GM12872 (cell line): ENCODE measurements at regions not wholly inside any gene's neighbourhood (a gene's known extent, or its start where the extent isn't known, plus 50 kb on each side); places are given as distances from the start of the nearest gene placed in this dataset.

Experiments
- TF ChIP-seq, protein P1 (sequence below): IDR thresholded peaks from 3 replicates; pipeline ENCODE4 v1.5.1; 2011; ENCODE audit warnings: low read depth, mild to moderate bottlenecking, low read length, moderate library complexity; ENCODE audit not compliant: insufficient read depth

DNA sequence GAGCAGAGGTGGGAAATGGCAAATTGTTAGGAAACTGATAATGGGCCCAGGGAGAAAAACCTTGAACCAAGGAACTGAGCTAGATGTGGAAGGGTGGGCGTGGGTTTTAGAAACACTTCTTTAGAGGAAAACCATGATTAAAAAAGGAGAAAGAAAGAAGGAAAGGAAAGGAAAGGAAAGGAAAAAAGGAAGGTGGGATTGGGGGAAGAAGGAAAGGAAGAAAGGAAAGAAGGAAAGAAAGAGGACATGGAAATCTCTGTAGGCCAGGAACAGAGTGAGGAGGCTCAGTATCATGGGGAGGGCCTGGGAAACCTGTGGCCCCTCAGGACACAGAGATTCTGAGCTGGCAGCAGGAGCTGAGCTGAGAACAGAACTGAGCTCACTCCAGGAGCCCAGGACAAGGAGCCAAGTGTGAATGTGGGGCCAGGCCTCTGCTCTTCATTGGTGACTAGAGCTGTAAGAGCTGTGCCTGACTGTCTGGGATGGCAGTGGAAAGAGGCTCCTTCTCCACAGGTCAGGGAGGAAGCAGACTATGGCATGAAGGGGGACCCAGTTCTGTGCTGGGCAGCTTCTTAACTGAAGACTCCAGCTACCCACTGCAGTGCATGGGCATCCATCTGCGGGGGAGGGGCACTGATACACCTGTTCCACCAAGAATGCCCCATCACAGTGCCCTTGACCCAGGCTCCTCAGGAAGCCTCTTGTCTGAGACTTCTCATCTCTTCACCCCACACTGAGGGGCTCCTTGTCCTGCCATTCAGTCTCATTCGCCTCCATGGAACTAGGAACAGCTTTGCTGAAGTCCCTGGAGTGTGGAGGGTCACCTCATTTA is 116.1 kb upstream of the BACH2 start:
- TF ChIP-seq, protein P1, sequence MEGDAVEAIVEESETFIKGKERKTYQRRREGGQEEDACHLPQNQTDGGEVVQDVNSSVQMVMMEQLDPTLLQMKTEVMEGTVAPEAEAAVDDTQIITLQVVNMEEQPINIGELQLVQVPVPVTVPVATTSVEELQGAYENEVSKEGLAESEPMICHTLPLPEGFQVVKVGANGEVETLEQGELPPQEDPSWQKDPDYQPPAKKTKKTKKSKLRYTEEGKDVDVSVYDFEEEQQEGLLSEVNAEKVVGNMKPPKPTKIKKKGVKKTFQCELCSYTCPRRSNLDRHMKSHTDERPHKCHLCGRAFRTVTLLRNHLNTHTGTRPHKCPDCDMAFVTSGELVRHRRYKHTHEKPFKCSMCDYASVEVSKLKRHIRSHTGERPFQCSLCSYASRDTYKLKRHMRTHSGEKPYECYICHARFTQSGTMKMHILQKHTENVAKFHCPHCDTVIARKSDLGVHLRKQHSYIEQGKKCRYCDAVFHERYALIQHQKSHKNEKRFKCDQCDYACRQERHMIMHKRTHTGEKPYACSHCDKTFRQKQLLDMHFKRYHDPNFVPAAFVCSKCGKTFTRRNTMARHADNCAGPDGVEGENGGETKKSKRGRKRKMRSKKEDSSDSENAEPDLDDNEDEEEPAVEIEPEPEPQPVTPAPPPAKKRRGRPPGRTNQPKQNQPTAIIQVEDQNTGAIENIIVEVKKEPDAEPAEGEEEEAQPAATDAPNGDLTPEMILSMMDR = no peak

DNA sequence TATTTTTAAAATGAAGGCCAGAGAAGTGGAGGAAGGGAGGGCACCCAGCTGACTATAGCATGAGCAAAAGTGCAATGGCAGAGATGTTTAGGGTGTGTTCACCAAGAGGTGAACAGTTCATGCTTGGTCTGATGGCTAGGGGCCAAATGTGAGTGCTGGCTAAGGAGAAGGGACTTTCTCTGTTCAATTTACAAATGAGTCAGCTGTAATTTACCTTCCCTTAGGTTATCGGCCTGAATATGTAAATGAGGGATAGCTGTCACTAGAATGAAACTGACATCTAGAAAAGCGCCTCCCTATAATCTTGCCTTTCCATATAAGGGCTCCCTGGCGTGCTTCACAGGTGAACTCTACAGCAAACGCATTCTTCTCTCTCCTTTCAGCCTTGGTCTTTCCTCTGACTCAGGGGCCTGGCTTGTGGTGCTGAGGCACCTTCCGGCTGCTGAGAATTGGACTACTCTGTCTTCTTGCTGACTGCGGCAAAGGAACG is 114.7 kb upstream of the BACH2 start:
- TF ChIP-seq, protein P1 = no peak

DNA sequence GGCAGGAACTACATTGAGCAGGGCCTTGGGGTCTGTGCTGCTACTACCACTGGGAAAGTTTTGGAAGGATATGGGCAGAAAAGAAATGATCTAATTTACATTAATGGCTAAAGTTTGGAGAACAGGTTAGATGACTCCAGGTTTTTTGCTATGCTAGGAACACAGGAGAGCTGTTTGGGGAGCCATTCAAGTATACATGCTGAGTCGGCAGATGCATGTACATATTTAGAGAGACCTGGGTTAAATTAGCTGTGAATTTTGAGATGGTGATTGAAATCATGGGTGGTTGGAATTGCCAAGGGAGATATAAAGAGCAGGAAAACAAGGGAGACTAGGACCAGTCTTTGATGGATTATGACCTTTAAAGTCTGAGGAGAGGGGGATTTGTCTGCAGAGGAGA is 113.1 kb upstream of the BACH2 start:
- TF ChIP-seq, protein P1 = no peak

DNA sequence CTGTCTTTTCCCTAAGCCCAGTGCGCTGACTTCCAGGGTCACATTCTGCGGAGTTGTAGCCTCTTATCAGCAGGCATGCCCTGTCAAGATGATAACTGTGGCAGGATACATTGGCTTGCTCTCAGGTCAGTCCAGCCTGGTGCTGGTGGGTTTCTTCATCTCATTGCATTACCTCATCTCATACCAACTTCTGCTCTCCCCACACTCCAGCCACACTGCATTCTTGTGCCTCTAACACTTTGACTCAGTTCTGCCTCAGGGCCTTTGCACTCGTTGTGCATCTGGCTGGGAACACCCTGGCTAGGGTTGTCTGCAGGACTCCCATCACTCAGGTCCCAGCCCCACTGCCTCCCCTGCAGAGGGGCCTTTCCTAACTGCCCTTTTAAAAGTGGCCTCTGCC is 110.3 kb upstream of the BACH2 start:
- TF ChIP-seq, protein P1 = no peak

DNA sequence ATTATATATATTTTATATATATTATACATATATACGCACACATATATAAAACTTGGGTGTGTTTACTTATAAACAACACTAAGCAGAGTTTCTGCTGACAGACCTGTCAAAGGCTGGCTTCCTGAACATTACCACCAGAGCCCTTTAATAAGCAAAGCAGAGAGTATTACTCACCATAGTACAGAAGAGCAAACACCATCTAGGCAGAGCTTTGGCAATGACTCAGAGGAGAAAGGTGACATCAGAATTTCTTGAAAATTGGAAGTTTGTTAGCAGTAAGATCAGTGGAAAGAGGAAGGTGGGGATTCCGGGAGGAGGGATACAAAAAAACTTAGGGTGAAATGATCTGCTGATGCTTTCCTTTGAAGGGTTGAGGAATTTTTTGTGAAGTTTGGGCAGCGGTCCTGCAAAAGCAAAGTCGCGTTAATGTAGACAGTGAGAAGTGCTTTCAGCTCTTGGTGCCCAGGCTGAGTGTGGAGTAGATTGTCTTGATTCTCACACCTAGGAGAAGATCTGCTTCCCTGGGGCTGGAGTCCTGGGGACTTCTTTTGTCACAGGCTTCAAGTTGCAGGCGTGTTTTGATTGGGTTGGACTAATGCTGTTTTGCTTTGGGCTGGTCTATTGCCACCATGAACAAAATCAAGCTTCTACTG is 109.6 kb upstream of the BACH2 start:
- TF ChIP-seq, protein P1 = no peak

DNA sequence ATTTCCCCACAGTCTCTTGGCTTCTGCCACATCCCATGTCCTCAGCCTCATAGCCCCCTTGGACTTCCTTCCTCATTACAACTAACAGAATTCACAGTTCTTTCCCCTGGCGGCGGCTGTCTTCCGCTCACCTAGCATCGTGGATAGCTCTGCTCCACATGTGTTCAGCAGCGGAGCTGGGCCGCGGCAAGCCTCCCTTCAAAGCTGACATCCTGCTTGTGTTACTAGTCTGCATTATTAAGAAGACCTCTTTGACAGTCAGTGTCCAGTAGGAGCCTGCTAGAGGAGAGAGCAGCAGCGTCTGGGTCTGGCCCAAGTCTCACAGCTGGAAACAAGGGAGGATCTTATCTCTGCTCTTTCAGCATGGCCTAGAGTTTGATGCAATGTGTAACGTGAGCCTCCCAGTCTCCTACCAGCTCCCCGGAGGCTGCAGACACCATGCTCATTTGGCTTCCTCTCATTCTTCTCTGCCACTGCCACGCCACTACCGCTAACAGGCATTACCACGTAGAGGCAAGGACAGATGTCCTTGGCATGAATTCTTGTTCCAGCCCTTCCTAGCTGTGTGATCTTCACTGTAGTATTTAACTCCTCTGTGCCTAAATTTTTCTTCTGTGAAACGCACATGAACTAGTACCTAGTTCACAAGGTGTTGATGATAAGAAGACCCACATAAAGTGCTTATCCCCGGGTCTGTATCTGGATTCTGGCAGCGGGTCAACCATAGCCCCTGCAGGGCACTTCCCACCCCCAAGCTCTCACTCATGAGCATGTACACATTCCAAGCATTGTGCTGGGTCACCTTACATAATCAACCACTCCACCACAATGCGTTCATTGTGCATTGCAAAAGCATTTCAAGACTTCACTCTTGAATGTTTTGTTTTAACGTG is 107.1 kb upstream of the BACH2 start:
- TF ChIP-seq, protein P1 = no peak

DNA sequence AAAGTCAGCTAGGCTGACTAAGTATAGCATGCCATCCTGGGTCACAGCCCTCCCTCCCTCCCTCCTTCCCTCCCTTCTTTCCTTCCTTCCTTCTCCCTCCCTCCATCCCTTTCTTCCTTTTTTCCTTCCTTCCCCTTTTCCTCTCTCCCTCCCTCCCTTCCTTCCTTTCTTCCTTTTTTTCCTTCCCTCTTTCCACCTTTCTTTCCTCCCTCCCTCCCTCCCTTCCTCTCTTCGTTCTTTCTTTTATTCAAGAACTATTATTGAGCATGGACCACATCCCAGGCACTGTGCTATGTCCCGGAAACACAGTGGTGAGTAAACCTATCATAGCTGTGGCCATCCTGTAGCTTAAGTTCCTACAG is 106.2 kb upstream of the BACH2 start:
- TF ChIP-seq, protein P1 = no peak
